ENCODE measurements at regions not wholly inside any gene's neighbourhood (a gene's known extent, or its start where the extent isn't known, plus 50 kb on each side); places are given as distances from the start of the nearest gene placed in this dataset.
A peak's percentile ranks its signal among the peaks of the same experiment; 100 is the strongest.

DNA sequence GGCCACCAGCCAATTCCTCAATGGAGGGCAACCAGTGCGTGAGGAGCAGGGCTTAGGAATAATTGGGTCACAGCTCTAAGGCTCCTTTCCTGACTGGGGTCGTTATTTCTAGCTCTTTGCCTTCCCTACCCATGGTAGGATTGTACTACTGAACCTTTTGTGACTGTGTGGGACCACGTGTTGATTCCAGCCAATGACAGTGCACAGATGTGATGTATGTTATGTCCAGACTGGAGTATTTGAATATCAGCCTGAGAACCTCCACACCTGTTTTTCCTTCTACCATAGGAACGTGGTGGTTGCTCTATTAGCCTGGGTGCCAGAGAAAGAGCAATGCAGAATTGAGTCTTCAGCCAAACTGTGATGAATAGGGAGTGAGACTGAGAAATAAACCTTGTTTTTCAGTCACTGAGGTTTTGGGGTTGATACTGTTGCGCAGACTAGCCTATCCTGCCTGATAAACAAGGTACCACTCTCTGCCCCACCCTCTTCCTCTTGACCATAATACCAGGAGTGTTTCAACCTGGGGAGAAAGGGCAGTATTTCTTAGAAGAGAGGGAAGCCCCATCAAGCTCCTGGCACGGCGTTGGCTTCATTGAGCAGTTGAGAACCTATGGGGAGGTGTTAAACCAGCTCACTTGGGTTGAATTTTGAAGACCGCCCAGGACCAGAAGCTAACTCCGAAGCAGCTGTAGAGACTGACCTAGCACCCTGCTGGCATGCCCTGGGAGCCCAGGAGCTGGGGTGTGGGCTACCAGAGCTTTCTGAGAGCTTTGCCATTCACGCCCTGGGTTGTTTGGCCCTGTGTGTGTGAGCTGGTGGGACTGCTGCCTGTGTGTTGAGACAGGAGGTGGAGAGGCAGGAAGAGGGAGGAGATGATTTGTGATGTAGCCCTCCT, 105.5 kb upstream of the BACH2 start:
- H3K4me3 ChIP-seq (ENCODE audit: control insufficient read depth, low read depth, low read length): no peak overlapping the region
- no peak for DNase-seq (ENCODE audit: low read depth)
- TF ChIP-seq CTCF (IDR thresholded peaks at IDR 0.05; ENCODE audit: control insufficient read depth, insufficient read depth, low read depth, low read length, missing control alignments): no peak

DNA sequence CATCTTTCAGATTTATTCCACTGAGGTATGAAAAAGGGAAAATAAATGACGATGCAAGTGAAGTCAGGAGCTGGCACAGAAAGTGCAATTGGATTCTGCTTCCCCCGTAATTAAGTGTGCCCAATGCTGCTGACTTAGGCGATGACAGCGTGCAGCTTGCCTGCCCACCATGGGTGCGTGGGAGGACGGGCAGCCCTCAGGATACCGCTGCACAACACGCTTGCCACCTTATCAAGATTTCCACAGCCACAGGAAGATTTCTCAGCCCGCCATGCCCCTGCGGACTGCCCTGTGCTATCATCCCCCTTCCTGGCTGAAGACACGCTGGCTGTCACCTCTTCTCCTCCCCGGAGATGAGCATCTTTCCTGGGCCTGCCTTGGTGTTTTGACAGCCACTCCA, 103.3 kb upstream of the BACH2 start:
- H3K4me3 ChIP-seq (ENCODE audit: control insufficient read depth, low read depth, low read length): no peak overlapping the region
- TF ChIP-seq CTCF (IDR thresholded peaks at IDR 0.05; ENCODE audit: control insufficient read depth, insufficient read depth, low read depth, low read length, missing control alignments): no peak
- no peak for DNase-seq (ENCODE audit: low read depth)

DNA sequence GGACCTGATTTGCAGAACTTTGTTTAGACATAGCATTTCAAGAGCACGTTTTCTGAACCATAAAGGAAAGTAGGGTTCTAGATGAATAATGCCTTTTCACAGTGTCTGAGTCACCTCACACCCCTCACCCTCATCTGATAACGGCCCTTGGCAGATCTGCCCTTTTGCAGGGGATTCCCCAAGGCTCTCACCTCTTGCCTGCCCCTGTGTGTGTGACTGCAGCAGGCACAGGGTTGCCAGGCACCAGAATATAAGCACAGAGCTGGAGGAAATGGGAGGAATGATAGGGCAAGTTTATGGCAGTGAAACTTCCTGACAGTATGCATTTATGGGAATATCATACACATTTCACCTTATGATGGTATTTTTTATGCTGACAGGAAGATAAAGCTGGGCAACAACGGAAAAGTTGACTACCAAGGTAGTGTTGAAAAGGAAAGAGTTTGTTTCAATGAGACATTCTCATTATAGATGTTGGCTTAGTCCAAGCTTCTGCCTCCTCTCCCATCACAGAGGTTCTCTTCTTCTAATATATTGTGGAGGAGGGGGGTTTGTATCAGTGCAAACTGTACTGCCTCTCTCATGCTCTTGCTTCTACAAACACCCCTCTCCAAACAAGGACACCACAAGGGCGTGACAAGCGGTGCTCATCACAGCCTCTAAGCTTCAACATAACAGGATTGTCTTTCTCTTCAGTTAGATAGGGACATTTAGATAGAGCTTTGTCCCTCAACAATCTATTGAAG, 101.5 kb upstream of the BACH2 start:
- no peak for TF ChIP-seq CTCF (IDR thresholded peaks at IDR 0.05; ENCODE audit: control insufficient read depth, insufficient read depth, low read depth, low read length, missing control alignments)
- DNase-seq (ENCODE audit: low read depth): no peak
- no peak overlapping the region for H3K4me3 ChIP-seq (ENCODE audit: control insufficient read depth, low read depth, low read length)

DNA sequence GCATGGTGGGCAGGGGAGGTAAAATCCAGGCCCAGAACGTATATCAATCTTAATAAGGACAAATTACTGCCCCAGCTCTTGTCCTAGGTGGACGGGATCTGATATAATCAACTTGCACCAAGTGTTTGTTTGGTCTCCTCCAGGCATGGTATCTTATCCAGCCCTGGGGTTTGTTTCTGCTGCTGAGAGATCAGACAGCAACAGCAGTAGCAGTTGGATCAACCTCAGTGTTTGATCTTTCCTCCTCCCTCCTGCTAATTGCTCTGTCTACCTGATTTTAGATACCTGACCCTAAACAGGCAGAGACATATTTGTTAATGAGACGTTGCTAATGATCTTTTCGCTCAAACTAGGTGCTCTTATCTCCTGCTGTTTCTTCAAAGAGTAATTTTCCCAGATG, 100.4 kb upstream of the BACH2 start:
- no peak overlapping the region for H3K4me3 ChIP-seq (ENCODE audit: control insufficient read depth, low read depth, low read length)
- DNase-seq (ENCODE audit: low read depth): no peak
- no peak for TF ChIP-seq CTCF (IDR thresholded peaks at IDR 0.05; ENCODE audit: control insufficient read depth, insufficient read depth, low read depth, low read length, missing control alignments)

DNA sequence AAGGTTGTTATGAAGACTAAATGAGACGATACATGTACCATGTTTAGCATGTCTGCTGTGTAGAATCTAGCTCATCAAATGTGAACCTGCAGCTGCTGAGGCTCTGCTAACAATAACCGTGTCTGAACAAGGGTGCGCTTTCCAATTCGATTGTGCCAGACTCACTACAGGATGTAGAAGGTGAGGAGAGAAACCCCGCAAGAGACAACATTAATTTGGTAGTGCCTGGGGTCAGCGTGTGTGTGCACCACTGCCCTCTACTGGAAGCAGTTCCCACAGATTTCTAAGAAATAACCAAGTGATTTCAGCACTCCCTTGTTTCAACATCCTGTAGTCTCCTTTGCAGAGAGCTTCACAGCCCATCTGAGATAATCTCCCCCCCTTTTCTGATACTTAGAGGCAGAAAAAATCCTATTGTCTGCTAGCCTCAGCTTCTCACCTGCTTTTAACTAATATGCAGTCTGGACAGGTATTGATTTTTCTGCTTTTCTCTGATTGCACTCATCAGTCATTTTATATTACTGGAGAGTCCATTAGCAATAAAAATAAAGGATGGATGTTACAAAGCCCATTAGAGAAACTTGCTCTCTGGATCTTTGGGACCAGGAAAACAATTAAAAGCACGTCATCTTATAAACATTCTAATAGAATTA, 96.7 kb upstream of the BACH2 start:
- TF ChIP-seq CTCF (IDR thresholded peaks at IDR 0.05; ENCODE audit: control insufficient read depth, insufficient read depth, low read depth, low read length, missing control alignments): peak; percentile 77
- no peak overlapping the region for H3K4me3 ChIP-seq (ENCODE audit: control insufficient read depth, low read depth, low read length)
- DNase-seq (ENCODE audit: low read depth): no peak

GRCh38 chr6:90390379-90390778, 93.7 kb upstream of the BACH2 start:
- TF ChIP-seq CTCF (IDR thresholded peaks at IDR 0.05; ENCODE audit: control insufficient read depth, insufficient read depth, low read depth, low read length, missing control alignments): no peak
- no peak for DNase-seq (ENCODE audit: low read depth)
- H3K4me3 ChIP-seq (ENCODE audit: control insufficient read depth, low read depth, low read length): no peak overlapping the region
